GM21423 (cell line): ENCODE measurements at regions not wholly inside any gene's neighbourhood (a gene's known extent, or its start where the extent isn't known, plus 50 kb on each side); places are given as distances from the start of the nearest gene placed in this dataset.

Experiments used
- ATAC-seq: cut with Tn5 transposase; IDR thresholded peaks from one replicate; pipeline ENCODE4 v1.9.1; 2021; ENCODE audit warnings: mild to moderate bottlenecking, moderate library complexity; ENCODE audit not compliant: unreplicated experiment

DNA sequence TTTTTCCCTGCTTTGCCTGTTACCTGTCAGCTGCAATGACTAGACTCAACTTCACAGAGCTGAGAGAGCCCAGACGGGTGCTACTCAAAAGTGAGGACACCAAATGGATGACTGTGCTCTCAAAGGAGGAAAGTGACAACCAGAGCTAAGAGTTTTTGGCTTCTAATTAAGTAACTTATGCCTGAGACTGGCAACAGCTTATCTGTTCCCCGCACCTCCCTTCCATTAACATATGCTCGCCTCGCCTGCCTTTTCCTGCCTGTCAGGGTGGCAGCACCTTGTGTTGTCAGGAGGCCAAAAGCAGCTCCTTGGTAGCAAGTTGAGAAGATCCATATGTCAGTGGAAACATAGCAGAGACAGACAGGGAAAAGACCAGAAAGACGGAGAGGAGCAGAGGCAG, 573.9 kb upstream of the KIRREL3 start:
- no peak for ATAC-seq

DNA sequence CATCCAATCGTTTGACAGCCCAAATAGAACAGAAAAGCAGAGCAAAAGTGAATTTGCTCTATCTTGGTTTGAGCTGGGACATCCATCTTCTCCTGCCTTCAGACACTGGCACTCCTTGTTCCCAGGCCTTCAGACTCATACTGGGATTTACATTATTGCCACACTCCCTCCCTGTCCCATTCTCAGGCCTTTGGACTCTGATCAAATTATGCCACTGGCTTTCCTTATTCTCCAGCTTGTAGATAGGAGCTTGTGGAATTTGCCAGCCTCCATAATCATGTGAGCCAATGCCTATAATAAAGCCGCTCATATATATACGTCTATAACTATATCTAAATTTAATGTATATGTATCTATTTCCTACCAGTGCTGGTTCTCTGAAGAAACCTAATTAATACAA, 568.3 kb upstream of the KIRREL3 start:
- ATAC-seq, result no peak

DNA sequence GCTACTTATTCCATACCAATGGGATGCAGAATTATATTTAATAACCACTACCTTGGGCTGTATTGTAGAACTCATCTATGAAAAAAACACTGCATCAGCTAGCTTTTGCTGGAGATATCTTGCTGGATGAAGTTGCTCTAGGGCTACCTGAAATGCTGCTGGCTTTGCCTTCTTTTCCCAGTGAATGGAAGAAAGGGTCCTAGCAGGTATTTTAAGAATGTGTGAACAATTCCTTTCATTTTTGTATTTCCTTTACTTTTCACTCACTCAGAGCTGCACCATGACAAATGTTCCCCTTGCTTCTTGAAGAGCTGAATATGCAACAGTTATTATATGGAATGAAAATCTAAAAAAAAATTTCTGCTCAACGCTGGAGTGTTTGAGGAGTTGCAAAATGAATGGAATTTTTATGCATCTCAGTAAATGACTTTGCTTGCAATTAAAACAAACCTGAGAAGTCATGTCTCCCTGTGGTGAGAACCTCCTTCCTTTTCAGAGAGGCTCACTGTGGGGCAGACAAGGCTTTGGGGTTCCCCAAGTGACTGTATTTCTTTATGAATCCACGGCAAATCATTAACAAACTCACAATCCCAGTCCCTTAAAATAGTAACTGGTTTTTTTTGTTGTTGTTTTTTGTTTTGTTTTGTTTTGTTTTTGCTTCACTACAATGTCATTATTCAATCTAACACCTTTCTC, 566.8 kb upstream of the KIRREL3 start:
- ATAC-seq, result no peak

GRCh38 chr11:127564810-127565209, 564.2 kb upstream of the KIRREL3 start:
- no peak for ATAC-seq

DNA sequence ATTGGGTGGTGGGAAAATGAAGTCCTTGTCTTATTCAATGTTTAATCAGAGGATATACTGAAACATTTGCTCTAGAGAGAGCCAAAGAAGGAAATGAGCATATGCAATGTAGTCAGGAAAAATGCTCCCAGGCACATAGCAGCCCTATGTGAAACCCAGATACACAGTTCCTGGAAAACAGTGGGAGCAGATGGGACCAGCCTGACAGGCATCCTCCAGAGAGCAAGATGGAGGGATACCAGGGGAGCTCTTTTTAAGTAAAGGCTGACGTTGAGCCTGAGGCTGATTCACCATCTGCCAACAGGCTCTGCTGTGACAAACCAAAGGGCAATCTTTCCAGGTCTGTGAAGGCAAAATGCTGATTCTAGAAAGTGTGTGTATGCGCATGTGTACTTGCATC, 559.4 kb upstream of the KIRREL3 start:
- no peak for ATAC-seq

DNA sequence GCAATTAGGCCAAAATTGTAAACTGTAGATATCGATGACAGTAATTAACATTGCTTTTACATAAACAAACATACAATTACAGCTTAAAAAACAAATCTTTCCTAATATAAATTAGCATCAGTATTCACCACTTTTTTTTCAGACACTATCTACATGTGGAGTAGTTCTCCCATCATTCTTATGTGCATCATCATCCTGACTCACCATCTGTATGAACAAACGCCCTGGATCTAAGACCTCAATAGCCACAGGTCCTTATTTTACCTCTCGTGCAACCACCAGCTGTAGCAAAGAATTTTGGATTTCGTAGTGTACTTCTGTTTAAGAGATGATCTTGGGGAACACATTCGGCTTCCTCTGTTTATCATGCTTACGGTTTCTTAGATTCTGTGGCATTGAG, 551.9 kb upstream of the KIRREL3 start:
- no peak for ATAC-seq

DNA sequence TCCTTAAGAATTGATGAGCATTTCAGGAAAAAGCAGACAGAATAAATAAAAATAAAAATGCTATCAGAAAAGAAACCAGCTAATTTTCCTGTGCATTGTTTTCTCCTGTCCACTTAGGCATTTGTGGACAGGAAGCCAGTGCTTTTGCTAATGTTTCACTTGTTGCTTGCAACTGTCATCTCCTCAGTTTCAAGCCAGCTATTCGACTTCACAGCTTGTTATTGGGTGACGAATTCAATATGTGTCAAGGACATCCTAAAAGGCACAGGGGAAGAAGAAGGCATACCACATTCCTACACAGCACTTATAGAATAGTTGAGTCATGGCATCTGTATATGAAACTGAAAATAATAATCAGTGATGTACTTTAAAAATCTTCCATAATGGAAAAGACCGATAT, 530.6 kb upstream of the KIRREL3 start:
- no peak for ATAC-seq

DNA sequence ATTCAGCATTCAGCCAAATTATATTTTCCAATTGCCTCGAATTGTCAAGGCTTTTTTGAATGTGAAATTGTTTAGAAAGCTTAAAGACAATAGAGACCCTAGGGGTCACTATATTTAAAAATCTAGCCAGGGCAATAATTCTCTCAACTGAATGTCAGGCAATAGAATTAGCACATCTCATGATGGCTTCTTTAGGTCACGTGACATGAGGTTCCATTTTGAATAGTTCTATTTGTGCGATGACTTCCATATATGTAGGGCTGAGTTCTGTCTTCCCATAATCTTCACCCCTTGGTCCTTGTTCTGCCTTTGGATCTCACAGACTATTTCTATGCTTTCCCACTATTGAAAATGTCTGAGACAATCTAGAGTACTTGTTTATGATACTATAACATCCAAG, 527.7 kb upstream of the KIRREL3 start:
- ATAC-seq, result no peak

- no peak for ATAC-seq
Observed at GRCh38 chr11:127524618-127525017, 524.0 kb upstream of the KIRREL3 start.

- ATAC-seq, result no peak
Observed at GRCh38 chr11:127521413-127521812, 520.8 kb upstream of the KIRREL3 start.

DNA sequence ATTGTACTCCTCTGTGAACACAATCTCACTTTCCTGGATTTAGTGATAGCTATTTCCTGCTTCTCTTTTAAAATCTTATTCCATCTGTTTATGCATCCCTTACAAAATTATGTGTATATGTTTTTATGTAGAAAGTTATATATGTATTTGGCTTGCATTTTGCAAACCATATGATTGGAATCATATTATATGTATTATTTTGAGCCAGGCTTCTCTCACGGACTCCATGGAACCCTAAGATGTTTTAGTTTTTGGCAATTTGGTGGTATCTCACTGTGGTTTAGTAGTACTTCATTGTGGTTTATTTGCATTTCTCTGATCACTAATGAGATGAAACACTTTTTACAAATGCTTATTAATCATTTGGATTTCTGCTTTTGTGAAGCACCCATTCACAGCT, 507.3 kb upstream of the KIRREL3 start:
- no peak for ATAC-seq

- no peak for ATAC-seq
Observed at GRCh38 chr11:127506647-127507046, 506.1 kb upstream of the KIRREL3 start.

- ATAC-seq, result no peak
Observed at GRCh38 chr11:127506126-127506525, 505.6 kb upstream of the KIRREL3 start.

- no peak for ATAC-seq
Observed at GRCh38 chr11:127496165-127496564, 495.6 kb upstream of the KIRREL3 start.

DNA sequence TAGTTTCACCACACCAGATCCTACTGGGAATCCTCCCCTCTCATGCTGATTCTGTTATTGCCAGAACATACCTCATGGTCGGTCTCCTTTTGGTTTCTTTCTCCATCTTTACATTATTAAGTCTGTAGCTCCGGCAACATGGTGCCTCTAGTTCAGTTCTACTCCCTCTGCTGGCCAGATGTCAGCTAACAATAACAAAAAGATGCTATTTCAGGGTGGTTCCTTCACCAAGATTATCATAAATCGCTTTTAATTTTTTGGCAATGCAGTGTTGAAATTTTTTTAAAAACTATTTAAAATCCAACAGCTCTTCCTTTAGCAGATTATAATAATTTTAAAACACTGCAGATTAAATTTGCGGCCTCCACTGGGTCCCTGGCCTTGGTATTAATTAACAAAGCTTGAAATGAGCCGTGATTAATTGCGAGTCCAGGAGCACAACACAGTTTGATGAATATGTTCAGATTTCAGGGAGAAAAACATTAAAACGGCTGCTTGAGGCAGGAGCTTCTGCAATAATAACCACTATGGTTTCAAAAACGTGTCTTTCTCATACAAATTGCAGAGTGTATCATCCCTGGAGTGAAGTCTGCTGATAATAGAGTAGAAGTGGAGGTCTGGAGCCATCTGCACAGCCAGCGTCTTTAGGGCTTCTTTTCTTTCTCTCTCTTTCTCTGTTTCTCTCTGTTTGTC, 492.9 kb upstream of the KIRREL3 start:
- ATAC-seq, result no peak

GRCh38 chr11:127492029-127492428, 491.5 kb upstream of the KIRREL3 start:
- ATAC-seq, result no peak

DNA sequence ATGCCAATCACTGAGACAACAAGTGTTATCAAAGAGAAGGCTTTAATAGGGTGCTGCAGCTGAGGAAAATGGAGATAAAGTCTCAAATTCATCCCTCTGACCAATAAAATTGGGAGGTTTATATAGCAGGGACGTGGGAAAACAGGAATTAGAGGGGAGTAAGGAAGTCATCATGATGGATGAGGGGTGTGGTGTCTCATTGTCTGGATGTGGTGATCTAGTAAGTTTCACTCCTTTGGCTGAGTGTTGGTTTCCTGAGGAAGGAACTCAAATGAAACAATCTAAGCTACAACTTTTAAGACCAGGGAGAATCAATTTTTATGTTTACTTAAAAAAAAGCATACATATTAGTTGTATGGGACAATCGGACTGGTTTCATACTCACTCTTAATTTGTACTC, 491.0 kb upstream of the KIRREL3 start:
- no peak for ATAC-seq

DNA sequence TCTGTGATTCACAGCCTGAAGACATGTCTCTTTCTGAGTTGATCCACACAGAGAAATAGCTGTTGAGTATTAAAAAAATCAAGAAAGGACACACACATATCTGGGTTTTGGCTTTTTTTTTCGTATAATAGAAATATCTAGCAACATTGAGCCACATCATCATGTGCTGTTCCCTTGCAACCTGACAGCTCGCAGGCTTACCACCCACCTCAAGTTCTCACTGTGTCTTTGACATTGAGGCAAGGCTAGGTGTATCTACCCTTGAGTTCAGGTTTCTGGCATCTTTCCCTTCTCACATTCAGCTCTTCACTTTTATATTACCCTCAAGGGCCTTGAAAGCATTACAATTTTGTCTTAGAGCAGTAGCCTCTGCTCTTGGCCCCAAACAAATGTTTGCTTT, 490.3 kb upstream of the KIRREL3 start:
- ATAC-seq, result no peak

DNA sequence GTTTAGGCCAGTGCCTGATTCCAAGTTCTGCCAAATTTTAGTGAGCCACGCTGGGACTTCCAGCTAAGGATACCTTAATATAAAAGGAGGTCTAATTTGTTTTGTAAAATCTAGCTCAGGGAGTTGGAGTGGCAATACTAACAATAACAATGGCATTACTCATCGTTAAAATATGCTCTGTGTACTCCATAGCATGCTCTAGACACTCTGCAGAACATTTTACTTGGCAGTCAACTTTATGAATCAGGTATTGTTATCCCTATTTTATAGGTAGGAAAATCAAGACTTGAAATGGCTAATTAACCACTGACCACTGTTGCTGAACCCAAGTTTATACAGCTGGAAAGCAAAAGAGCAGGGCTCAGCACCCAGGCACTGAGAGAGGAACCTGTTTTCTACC, 485.0 kb upstream of the KIRREL3 start:
- ATAC-seq, result no peak

GRCh38 chr11:127481391-127481790, 480.8 kb upstream of the KIRREL3 start:
- ATAC-seq, result no peak

DNA sequence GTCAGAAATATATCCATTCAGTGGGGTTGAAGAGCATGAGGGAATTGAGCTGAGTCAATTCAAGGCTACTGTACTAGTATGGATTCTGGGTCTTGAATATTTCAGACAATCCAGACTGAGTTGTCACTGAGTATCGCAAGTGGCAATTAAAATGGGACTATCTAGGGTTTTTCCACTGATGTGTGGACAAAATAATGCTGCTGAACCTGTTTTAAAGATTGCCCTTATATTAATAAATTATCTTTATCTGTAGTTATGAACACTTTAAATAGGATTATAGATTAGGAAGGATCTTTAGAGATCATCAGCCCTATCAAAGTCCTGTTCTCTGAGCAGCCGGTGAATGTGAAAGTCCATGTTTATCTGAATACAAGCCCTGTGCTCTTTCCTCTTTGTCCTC, 478.3 kb upstream of the KIRREL3 start:
- ATAC-seq, result no peak

- no peak for ATAC-seq
Observed at GRCh38 chr11:127474766-127475165, 474.2 kb upstream of the KIRREL3 start.

GRCh38 chr11:127472505-127472904, 471.9 kb upstream of the KIRREL3 start:
- no peak for ATAC-seq
